DOHH2 (cell line): ENCODE measurements at regions not wholly inside any gene's neighbourhood (a gene's known extent, or its start where the extent isn't known, plus 50 kb on each side); places are given as distances from the start of the nearest gene placed in this dataset.
"Not testable (repeated sequence)": the region's sequence is repeated elsewhere in the genome, so short reads cannot be mapped to it uniquely, and the experiment has no call there.

Source experiments
- CTCF ChIP-seq: fragments of 200-600 bp; sonication (generic); IDR thresholded peaks from one replicate; pipeline ENCODE4 v1.5.1; 2014; ENCODE audit warnings: antibody characterized with exemption, mild to moderate bottlenecking, low read depth, low read length; ENCODE audit not compliant: poor library complexity, severe bottlenecking
- EZH2phosphoT487 ChIP-seq: fragments of 200-600 bp; sonication (generic); IDR thresholded peaks from 2 replicates; pipeline ENCODE4 v1.6.1; 2017; ENCODE audit warnings: borderline replicate concordance, mild to moderate bottlenecking, antibody characterized with exemption, low read length, moderate library complexity, mixed read lengths

GRCh38 chr1:121538148-121538547, 353.4 kb downstream of the SRGAP2C start:
- TF ChIP-seq CTCF, EZH2phosphoT487: not testable (repeated sequence)
